T-helper 1 cell treated with Interleukin-12 subunit alpha and Interleukin-12 subunit beta and Interleukin-4 antibody, amounts not matched to agents 30 ng/mL and 1 ng/mL, for 36 hours (primary cell): ENCODE measurements at regions not wholly inside any gene's neighbourhood (a gene's known extent, or its start where the extent isn't known, plus 50 kb on each side); places are given as distances from the start of the nearest gene placed in this dataset.
"Not testable (repeated sequence)": the region's sequence is repeated elsewhere in the genome, so short reads cannot be mapped to it uniquely, and the experiment has no call there.

ENCODE experiments used
- intact Hi-C: fragments of 100-400 bp; cut with micrococcal nuclease; formaldehyde crosslinking; loops from one replicate; pipeline ENCODE4 v1.15.1; 2024

DNA sequence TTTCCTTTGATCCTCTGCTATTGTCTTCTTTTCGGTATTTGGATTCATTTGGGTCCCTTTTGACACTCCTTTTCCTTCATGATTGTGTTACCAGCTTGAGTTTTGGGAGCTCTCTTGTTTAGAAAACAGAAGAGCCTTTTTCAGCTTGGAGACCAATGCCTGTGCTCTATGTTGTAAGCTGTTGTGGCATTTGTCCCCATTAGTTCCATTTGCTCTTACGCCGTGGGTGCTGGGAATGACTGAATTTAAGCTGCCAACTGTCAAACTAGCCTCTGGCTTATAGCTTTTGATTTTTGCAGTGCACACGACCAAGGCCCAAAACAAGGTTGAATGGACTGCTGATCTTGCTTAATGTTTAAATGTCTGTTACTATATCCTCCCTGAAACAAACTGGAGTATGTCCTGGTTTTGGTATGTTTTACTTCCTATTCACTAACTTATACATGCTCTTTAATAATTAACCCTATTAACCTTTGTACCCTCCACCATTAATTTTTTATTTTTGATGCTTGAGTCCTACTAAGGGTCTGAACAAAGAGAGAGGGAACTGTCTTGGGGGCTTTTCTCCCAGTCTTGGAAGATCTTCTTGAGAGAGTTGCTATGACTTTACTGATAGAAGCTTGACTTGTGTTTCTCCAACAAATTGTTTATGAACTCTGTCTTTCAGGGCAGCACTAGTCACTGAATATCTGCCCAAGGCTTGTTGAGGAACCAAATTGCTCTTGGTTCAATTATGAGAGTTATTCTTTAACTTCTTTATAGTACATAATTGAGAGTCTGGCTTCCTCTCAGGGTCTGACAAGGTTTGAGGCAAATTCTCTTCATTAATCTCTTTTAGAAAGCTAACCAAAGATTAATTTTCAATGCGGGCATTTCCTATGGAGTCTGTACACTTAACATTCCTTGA lies 100.3 kb upstream of the SIRPG start:
- intact Hi-C loops: no loop called here

DNA sequence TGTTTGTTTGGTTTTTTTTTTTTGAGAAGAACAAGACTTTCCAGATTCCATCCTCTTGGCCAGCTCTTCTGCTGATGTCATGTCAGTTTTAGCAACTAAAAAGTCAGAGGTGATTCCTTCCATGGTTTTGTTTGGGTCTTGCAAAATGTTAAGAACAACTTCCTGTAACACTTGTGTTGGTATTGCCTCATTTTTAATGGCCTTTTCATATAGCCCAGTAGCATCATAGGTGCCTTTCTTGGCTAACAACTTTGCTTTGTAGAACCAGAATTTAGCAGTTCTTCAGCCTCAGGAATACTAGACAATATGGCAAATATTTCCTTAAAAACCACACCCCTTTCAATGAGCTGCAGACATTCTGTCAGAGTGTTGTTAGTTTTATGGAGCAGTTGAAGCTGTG lies 99.5 kb upstream of the SIRPG start:
- intact Hi-C loops: no loop called here

DNA sequence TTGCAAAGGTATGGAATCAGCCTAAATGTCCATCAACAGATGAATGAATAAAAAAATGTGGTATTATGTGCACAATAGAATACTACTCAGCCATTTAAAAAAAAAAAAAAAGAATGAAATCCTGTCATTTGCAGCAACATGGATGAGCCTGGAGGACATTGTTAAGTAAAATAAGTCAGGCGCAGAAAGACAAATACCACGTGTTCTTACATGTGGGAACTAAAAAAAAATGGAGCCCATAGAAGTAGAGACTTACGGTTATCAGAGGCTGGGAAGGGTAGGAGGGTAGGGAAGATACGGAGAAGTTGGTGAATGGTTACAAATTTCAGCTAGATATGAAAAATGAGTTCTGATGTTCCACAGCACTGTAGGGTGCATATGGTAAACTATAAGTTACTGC lies 97.2 kb upstream of the SIRPG start:
- intact Hi-C loops: no loop called here

DNA sequence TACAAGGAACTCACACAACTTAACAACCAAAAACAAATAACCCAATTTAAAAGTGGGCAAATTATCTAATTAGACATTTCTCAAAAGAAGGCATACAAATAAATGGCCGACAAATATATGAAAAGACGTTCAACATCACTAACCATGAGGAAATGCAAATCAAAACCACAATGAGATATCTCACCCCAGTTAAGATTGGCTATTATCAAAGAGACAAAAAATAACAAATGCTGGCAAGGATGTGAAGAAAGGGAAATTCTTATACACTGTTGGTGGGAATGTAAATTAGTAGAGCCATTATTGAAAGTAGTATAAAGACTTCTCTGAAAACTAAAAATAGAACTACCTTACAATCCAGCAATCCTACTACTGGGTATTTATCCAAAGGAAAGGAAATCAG lies 96.7 kb upstream of the SIRPG start:
- intact Hi-C loops: no loop called here

DNA sequence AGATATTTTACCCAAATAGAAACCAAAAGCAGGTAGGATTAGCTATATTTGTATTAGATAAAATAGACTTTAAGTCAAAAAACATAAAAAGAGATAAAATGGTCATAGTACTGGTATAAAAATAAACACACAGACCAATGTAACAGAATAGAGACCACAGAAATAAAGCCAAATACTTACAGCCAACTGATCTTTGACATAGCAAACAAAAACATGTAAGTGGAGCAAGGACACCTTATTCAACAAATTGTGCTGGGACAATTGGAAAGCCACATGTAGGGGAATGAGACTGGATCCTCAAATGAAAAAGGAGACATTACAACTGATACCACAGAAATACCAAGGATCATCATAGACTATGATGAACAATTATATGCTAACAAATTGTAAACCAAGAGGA lies 94.5 kb upstream of the SIRPG start:
- intact Hi-C loops: no loop called here

DNA sequence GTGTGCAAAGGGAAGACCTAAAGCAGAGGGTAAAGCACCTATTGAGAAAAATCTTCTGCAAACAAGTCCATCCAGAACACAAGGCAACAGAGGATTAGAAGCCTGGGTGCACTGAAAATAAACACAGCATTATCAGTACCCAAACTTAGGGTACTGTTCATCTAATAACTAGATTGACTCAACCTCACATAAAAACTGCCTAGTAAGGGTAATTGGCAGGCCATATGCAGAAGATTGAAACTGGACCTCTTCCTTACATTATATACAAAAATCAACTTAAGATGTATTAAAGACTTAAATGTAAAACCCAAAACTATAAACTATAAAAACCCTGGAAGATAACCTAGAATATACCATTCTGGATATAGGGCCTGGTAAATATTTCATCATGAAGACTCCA lies 91.2 kb upstream of the SIRPG start:
- intact Hi-C loops: no loop called here

DNA sequence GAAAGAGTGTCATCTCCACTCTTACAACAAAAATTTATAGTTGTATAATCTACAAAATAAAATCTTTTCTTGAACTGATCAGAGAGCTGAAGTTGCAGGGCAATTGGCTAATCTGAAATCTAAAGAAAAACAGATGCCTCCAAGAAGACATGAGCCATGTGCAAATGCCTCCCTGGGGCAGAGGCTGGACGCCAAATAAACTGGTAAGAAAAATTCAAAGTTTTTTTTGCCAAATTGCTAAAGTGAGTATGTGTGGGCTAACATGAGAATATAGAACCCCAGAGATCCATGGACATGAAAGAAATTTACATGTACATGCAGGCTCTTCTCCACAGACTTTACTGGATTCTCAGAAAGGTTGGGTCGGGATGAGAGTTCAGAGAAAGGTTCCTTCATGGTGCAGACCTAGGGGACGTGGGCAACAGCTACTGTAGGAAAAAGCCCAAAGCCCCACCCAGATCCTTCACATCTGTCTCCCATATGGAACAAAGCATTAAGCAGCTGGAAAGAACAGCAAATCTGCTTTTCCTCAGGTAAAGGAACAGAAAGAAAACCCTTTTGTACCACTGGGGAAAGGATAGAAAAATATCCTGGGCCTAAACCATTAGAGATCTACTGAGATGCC lies 90.5 kb upstream of the SIRPG start:
- intact Hi-C loops: no loop called here

DNA sequence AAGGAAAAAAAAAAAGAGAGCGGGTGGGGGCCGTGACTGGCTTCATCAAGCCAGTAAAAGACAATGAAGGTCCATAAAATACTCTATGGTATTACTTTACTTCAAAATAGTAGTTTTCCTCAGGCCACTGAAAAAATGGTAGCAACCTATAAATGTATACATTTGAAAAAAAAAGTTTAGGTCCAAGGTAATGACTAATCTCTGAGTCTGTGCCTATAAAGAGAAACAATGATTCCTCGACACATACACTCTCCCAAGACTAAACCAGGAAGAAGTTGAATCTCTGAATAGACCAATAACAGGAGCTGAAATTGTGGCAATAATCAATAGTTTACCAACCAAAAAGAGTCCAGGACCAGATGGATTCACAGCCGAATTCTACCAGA lies 84.5 kb upstream of the SIRPG start:
- intact Hi-C loops: not testable (repeated sequence)

DNA sequence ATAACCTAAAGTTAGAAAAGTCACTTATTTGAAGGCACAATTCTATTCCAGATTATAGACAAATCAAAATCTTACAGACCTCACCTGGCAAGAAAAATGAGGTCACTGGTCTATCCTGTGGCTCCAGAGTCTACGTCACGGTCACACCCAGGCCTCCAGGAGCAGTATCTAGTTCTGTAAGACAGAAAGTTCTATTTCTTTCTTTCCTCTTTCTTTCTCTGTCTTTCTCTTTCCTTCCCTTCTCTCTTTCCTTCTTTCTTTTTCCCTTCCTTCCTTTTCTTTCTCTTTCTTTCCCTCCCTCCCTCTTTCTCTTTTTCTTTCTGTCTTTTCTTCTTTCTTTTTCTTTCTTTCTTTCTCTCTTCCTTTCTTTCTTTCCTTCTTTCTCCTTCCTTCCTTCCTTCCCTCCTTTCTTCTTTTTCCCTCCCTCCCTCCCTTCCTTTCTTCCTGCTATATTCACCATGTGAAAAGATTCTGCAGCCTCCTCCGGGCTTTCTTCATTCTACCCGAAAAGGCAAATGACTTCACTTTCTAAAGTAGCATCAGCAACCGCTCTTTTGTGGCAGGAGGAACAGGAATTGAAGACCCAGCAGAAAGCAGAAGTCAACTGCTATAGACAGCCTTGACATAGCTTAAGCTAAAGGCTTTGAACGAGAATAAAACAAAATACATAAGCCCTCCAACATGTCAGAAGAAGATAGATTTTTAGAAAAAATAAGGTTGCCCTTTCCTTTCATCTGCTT lies 83.9 kb upstream of the SIRPG start:
- intact Hi-C loops: no loop called here

DNA sequence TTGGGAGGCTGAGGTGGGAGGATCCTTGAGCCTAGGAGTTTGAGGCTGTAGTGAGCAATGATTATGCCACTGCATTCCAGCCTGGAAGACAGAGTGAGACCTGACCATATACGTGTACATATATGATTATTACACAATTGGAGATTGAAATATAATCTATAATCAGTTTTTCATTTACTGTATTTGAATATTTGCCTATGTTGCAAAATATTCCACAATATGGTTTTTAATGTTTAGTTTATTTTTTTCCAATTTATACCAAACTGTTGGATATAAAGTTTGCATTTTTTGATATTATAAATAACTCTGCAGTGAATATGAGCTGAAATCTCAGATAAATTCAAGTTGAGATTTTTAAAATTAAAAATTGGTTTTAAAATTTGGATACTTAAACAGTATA lies 79.6 kb upstream of the SIRPG start:
- intact Hi-C loops: no loop called here

DNA sequence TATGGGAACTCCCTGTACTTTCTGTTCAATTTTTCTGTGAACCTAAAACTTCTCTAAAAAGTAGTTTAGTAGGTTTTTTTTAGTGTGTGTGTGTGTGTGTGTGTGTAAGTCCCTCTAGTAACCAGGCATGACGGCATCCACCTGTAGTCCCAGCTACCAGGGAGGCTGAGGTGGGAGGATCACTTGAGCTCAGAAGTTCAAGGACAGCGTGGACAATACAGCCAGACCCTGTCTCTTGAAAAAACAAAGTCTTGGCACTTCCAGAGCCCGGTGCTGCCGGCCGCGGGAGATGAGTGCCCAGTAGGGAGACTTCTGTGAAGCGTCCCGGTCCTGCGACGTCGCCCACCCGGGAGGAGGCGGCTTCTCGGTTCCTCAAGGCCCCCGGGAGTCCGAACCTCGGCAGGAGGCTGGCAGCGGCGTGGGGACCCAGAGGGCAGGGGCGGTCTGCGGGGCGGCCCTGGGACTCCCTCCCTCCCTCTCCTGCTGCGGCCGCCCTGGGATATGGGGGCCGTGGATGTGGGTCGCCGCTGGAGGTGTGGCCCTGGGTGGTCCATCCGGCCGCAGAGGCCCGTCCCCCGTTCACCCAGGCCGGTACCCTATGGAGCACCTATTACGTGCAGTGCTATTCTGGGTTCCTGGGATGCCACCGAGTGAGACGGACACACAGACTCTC lies 78.0 kb upstream of the SIRPG start:
- intact Hi-C loops: loop anchor here (2.0 kb wide), 1 partner anchor 79 kb away; the partner anchor contains the start of gene SIRPG

DNA sequence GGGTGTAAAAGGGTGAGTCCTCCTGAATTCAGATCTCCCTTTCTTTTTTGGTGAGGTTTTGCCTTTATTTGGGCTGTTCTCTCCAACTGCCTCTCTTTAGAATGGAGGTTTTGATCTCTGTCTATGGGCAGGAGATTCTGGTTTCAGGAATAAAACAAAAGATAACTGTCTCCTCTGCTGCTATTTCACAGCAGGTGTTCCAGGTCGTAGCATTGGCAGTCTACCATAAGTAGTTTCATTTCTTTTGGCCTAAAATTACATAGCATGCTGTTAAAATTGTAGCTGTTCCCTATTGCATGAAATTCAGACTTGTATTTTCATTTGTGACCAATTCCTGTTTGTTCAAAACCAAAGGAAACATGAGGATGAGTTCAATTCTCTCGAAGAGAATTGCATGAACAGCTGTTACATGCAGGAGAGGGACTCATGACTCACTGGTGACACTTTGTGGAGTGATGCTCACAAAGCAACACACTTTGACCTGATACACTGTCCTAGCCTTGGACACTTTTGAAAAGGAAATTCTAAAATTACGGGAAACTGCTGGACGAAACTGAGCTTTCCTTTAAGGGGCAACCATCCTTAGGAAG lies 76.8 kb upstream of the SIRPG start:
- intact Hi-C loops: loop anchor here (1.0 to 2.0 kb wide), 6 partner anchors 43 to 267 kb away; partner anchors contain the start of gene SIRPG

DNA sequence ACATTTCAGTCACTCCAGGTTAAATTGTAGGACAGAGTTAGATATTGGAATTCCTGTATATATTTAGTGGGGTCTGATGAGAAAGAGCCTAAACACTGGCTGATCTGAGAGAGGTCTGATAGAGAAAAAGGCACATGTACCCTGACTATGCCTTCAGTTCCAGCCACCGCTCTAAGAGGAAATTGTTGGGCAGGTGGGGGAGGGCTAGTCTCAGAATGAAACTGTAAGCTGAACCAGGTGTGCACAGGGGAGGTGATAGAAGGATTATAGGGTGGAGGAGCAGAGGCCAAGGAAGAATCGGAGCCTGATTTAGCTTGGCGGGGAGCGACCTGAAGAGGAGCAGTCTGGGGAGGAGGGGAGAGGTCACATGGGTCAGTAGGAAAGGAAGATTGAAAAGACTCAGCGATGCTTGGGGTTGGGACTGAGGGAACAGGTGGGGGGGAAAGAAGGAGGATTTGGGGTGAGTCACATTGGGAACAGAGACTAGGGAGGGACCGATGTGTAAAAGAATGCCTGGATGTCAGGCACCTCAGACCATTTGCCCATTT lies 74.3 kb upstream of the SIRPG start:
- intact Hi-C loops: not testable (repeated sequence)

DNA sequence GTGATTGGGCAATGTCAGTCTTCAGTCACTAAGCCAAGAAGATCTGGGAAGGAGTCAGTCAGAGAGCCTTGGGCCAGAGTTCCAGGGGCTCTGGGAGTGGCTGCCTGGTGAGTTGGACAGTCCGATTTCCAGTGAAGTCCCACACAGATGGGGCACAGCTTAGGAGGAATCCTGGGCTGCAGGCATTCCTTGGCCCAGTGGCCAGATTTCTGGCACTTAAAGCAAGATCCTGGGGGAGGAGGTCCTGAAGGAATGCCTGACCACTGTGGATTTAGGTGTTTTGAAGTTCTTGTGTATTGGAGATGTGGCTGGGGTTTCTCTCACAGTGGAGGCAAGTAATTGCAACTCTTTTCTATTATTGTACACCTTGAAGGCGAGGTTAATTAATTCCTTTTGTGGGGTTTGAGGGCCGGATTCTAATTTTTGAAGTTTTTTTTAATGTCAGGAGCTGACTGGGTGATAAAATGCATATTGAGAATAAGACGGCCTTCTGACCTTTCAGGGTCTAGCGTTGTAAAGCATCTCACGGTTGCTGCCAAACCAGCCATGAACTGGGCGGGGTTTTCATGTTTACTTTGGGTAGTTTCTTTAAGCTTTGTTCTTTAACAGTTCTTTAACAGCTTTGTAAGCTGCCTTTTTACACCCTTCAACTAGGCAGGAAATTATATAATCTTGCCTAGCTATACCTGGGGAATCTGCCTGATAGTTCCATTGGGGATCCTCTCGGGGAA lies 73.6 kb upstream of the SIRPG start:
- intact Hi-C loops: not testable (repeated sequence)

DNA sequence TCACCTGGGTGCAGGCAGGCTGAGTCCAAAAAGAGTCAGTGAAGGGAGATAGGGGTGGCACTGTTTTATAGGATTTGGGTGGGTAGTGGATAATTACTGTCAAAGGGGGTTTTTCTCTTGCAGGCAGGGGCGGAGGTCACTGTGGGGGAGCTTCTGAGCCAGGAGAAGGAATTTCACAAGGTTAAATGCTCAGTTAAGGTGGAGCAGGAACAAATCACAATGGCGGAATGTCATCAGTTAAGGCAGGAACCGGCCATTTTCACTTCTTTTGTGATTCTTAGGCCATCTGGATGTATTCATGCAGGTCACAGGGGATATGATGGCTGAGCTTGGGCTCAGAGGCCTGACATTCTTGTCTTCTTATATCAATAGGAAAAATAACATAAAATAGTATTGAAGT lies 69.7 kb upstream of the SIRPG start:
- intact Hi-C loops: not testable (repeated sequence)

DNA sequence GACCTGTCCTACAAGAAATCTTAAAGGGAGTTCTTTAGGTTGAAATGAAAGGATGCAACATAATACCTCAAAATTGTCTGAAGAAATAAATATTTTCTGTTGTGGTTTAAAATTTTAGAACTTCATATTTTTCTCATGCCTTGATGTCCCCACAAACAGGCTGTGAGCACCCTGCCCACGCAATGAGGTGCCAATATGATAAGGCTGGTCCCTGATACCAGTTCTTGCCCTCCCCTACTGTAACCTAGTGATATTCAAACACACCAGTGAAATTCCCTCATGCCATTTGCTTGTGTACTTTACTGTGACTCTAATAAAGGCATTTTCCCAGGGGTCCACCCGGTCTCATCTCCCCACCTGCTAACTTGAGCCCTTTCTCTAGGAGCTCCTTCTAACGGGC lies 67.3 kb upstream of the SIRPG start:
- intact Hi-C loops: no loop called here

DNA sequence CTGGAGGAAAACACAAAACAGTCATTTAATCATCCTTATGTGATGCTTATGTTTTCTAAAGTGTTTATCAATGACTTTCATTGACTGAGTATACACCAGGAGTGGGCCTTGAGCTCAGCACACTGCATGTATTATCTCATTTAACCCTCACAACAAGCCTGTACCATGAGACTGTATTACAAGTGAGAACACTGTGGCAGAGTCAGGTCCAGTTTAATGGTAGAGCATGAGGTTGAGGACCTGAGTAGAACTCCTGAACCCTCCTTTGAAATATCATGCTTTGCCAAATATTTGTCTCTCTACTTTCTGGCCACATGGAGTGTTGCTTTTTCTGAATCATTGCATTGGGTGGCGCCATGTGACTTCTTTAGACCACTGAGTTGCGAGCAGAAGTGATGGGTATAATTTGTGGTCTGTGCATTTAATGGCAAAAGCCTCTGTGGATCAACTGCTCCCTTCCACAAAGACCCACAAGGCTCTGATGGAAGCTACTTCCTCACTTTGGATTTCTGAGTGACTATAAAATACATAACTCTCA lies 65.0 kb upstream of the SIRPG start:
- intact Hi-C loops: no loop called here

DNA sequence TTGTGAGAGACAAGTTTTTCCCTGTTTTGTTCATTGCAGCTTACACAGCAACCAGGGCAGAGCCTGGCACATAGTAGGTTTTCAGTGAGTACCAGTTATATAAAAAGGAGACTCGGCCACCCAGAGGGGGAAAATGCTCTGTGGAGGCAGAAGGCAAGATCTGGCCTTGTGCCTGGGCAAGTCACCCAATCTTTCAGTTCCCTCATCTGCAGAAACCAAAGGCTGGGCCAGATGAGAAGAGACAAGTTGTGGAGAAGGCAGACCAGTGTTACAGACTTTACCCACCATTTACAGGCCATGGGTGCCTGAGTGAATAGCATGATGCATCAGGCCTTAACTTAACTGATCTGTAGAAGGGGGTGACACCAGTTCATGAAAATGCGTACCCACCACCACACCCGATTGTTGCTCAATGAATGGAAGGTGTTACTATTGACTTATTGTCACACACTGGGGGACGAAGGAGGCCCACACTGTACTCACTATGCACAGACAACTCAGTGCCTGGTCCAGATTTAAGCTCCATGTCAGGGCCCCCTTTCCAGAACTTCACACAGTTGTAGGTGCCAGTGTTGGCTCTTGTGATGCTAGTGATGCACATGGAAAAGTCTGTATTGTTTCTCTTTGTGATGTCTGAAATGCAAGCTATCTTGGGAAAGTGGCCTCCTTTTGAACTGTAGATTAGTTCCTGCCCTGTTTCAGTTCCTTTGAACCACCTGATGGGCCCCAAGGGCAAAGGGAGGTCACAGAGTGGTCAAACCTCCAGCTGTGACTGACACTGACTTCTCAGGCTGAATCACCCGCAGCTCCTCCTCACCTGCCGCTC lies 64.3 kb upstream of the SIRPG start:
- intact Hi-C loops: no loop called here

DNA sequence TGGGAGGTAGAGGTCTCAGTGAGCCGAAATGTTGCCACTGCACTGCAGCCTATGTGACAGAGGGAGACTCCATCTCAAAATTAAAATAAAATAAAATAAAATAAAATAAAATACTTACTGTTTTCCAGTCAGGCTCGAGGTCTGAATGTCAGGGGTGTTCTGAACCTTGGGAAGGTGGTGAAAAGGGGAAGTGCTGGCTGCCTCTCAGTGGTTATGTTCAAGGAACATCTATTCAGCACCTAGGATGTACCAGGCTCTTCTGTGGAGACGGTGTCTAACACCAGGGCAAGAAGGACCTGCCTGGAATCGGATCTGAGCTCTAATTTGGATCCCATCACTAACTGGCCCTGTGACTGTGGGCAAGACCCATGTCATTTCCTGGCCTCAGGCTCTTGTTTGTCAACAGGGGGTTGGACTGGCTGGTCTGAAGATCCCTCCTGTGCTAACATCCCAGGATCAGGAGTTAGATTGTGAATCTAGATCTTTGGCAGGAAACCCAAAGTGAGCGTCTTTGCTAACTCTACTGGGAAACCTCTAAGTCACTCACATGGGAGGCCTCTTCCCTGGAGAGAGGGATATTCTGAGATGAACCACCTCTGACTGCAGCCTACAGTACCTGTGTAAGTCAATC lies 63.4 kb upstream of the SIRPG start:
- intact Hi-C loops: no loop called here
